ENCODE measurements at regions not wholly inside any gene's neighbourhood (a gene's known extent, or its start where the extent isn't known, plus 50 kb on each side); places are given as distances from the start of the nearest gene placed in this dataset.
A peak's percentile ranks its signal among the peaks of the same experiment; 100 is the strongest.
"Not testable (repeated sequence)": the region's sequence is repeated elsewhere in the genome, so short reads cannot be mapped to it uniquely, and the experiment has no call there.

DNA sequence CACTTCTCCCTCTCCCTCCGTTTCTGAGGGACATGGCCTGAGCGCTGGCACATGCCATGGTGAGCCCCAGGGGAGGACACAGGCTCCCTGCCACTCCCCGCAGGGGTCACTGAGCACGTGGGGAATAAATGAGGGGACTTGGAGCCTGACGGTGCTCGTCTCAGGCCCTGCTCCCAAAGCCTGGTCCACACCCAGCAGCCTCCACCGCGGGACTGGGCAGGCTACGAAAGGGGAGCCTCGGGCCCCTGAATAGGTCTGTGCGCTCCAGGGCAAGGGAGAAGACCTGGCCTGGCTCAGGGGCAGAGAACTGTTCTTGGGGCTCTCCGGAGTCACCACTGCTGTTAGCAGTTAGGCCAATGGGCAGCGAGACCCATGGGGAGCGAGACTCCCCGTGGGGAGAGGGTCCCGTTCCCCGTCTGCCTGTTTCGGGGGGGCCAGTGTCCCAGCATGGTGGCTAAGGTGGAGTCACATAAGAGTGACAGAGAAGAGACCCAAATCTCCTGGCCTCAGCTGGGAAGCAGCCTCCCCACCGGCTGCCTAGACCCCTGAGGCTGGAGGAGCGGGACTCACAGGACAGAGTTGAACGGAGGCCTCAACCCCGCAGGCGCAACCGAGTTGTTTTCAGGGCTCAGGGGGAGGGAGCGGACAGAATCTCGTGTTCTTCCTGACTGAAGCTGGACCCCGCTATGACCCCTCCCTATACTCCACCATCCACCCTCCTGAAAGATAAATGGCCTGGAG is 329.8 kb upstream of the SFSWAP start:
- DNase-seq = no peak

DNA sequence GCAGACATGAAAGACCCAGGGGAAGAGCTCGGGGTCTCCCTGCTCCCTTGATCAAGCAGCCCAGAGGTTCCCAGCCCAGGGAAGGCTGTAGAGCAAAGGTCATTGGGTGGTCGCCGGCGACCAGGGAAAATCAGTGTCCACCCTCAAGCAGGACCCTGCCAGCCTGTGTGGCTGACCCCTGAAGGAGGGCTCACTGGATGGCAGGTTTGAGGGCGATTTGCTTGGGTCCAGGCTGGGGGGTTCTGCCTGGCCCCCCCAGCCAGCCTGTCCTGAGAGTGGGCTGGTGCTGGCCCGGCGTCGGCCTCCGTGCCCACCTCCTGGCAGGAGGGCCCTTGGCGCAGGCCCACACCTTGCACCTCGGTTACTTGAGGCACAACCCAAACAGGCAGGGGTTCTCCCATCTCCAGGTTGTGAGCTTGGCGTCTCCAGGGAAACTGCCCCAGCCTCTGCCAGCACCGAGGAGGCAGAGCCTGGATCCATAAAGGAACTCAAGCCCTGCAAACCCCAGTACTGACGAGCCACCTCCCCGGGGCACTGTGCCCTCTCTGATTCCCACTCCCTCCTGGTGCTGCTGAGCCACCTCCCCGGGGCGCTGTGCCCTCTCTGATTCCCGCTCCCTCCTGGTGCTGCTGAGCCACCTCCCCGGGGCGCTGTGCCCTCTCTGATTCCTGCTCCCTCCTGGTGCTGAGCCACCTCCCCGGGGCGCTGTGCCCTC is 329.0 kb upstream of the SFSWAP start:
- DNase-seq = no peak

GRCh38 chr12:131383291-131383690 is 327.6 kb upstream of the SFSWAP start:
- no peak for DNase-seq

DNA sequence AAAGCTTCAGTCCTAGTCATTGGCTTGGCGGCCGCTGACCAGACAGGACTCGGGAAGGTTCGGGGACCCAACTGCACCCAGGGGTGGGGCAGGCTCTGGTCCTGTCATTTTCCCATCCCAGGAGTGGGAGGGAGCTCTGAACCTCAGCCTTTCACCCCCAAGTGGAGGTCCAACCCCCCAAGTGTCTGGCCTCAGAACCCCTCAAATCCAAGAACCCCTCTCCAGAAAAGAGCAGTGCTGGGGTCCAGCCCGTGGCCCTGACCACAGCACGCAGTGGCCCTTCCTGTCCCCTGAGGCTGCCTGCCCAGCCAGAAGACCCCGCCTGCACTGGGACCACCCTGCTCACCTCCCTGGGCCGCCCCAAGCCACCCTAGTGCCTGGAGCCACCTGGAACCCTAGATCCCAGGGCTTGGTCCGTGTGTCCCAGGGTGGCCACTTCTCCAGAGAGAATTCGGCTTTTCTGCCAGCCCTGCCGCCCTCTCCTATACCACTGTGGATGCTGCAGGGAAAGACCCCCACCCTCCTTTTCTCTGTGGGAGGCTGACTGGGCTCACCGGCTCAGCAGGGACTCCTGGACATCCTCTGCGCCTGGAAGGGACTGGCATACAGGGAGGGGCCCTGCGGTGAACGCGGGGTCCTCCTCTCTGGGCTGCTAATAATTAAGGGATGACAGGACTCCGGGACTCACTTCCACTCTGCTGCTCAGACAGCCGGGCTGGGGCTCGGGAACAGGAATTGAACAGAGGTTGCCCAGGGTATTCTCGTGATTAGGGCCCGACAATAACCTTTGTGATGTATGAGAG is 326.9 kb upstream of the SFSWAP start:
- DNase-seq = no peak

DNA sequence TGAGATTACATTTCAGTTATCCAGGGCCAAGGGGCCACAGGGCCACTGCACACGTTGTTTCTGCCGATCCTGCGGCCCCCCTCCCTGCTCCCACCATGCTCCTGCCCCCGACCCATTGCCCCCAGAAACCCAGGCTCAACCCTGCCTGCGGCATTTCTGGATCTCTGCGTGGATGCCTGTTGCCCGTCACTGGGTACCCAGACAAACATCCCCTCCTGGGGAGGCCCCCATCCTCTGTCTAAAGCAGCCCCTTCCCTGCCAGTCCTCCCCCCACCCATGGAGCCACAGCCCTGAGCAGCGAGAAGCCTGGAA is 326.4 kb upstream of the SFSWAP start:
- no peak for DNase-seq

DNA sequence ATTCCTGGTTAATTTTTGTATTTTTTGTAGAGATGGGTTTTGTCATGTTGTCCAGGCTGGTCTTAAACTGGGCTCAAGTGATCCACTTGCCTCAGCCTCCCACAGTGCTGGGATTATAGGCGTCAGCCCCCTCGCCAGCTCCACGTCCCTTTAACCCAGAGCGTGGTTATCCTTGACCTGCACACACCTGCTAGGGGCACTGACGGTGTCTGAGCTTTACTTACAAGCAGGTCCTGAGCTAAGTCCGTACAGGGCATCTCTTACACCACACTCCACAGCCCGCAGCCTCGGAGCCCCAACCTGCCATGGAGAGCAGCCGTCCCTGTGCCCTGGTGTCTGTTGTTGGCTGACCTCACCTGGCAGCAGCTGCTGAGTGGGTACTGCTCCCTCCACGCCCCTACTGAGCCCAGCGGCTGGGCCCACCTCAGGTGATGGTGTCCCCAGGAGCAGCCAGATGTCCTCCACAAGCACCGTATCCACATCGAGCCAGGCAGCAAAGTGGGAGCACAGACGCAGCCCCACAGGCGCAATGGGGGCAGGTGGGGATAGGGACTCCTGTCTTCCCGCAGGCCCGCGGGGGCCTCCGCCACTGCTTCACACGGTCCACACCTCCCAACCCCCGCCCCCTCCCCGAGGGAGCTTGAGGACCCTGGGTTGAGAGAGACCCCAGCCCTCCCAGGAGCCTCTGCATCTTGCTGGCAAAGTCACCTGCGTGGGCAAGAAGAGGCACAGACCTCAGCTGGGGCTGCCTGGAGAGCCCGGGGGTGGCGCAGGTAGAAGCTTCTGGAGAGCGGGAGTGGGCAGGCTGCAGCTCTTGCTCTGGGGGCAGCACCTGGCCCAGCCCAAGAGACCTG is 325.4 kb upstream of the SFSWAP start:
- DNase-seq = no peak

- no peak for DNase-seq
Observed at GRCh38 chr12:131386167-131386521, 324.7 kb upstream of the SFSWAP start.

- no peak for DNase-seq
Observed at GRCh38 chr12:131386781-131387180, 324.1 kb upstream of the SFSWAP start.

DNA sequence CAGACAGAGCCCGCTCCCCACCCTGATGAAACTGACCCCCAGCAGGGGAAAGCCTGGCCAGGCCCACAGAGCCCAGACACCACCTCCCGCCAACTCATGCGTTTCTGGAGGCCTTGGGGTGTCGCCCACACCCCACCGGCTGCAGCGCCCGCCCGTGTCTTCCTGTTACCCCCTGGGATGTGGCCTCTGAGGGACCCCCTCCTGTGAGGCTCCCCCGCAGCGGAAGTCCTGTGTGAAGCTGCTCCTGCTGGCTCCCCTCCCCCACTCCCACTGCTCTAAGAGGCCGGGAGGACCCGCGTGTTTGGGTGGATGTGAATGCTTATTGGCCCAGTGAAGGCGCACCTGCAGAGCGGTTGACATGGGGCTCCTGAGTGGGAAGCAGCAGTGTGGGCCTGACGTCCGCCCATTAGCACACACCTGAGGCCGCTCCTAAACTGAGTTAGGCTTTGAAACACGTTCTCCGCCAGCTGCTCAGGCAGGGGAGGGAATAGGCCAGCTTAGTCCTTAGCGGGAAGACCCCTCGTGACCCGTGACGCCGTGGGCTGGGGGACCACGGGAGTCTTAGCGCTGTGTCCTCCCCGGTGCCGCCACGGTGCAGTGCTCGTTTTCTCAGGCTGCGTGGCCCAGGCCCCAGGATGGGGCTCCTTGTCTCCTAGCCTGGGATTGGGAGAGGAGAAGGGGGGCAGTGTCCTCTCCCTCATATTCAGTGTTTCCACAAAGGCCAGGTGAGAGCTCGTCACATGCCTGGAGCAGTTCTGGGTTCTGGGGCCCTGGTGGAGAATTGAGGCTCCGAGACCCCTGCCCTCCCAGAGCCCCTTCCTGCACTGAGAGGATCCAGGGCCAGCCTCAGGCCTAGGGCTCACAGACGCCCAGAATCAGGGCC is 323.4 kb upstream of the SFSWAP start:
- DNase-seq = no peak

- DNase-seq = peak in 1 of 2 experiments; percentile 29
Observed at GRCh38 chr12:131388164-131389053, 322.5 kb upstream of the SFSWAP start.

DNA sequence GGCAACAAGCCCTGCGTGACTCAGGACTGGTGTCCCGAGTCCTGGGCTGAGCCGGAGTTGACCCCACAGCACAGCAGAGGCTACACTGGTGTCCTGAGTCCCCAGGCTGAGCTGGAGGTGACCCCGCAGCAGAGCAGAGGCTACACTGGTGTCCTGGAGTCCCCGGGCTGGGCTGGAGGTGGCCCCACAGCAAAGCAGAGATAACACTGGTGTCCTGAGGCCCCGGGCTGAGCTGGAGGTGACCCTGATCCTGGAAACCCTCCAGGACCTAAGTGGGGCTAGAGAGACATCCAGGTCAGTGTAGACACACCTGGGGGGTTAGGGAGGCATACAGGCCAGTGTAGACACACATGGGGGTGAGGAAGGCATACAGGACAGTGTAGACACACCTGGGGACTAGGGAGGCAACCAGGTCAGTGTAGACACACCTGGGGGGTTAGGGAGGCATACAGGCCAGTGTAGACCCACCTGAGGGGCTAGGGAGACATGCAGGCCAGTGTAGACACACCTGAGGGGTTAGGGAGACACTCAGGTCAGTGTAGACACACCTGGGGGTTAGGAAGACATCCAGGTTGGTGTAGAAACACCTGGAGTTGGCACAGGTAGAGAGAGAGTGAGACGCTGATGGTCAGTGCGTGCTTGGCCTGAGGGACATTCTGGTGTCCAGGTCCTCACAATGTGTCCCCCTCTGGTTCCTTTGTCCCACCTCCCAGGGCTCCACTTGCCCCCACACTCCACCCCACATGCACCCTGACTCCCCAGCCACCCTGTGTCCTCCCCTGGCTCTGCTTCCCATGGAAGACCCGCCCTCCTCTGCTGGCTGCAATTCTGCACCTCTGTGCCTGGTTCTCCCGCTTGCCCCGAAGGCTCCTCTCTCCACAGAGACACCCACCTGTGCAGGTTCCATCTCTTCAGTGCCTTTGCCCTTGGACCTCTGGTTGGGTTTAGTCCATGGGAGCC is 321.6 kb upstream of the SFSWAP start:
- no peak for DNase-seq

DNA sequence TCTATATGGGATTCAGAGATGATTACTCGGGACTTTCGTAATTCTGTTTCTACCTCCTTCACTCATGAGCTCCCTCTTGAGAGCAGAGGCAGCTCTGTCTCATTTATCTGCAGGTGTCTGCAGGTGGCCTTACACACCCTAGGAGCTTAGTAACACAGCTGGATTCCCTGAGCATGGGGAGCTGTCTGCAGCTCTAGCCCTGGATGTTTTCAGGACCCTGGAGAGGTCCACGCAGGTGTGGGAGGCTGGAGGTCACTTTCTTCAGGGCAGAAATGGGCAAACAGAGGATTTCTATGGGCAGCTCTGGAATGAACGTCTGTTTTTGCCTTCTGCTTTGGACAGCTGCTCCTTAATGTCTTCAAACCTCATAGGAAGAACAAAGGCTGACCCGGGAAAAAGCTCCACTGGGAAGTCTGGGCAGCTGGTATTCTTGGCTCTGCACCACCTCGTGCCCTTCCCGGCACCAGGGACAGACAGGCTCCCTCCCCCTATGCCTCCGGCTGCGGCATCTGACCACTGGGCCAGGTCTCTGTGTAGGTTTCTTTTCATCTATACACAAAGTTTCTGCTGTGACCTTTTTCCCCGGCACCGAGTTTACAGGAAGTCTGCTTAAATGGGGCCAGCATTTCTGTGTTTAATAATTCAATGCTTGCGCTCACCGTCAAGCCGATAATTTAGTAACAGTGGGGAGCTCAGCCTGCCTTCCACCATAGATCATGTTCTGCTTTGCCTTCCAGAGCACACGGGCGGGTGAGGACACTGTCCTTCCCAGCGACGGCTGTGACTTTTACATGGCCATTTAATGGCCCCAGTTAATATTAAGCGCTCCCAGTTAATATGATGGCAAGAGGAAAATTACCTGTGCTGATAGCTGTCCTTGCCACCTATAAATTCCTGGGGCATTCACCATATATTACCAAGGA is 320.2 kb upstream of the SFSWAP start:
- DNase-seq = no peak

DNA sequence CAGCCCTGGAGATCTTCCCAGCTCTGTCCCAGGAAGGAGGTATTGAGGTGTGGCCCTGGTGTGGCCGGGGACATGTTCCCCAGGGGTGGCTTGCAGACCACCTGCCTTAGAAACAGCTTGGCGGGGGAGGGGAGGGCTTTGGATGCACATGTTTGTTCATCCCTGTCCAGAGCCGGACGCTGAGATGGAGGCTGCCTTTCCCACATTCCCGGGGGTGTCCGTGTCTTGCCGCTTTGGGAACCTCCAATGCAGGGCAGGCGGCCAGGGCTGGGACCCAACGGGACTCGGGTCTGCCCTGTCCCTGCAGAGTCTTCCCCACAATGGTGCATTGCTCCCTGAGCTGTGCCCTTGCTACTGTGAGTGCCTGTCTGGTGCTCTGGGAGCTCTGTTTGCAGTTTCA is 319.5 kb upstream of the SFSWAP start:
- no peak for DNase-seq

DNA sequence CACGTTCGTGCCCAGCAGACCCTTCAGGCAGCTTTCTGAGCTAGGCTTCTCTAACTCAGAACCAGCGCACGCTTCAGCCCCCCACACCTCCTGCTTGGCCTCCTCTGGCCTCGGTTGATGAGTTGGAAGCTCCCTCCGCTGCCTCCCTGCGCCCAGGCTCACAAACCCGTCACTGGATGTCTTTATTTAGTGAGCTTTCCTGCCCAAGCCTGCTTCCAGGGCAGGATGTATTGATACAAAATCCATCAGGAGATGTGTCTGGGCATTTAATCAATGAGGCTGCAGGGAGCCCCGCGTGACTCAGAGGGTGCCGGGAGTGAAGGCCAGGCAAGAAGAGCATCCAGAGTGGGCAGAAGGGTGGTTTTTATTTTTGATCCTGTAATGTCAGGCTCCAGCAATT is 316.1 kb upstream of the SFSWAP start:
- not testable (repeated sequence) for DNase-seq

- DNase-seq = not testable (repeated sequence)
Observed at GRCh38 chr12:131395209-131395684, 315.6 kb upstream of the SFSWAP start.

DNA sequence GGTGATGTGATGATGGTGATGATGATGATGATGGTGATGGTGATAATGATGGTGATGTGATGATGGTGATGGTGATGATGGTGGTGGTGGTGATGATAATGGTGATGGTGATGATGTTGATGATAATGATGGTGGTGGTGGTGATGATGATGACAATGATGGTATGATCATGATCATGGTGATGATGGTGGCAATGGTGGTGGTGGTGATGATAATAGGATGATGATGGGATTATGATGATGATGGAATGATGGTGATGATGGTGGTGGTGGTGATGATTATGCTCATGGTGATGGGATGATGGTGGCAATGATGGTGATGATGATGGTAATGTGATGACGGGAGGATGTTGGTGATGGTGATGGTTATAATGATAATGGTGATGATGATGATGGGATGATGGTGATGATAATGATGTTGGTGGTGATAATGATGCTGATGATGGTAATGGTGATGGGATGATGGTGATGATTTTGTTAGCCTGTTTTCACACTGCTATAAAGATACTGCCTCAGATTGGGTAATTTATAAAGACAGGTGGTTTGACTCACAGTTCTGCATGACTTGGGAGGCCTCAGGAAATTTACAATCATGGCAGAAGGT is 314.8 kb upstream of the SFSWAP start:
- DNase-seq = no peak

DNA sequence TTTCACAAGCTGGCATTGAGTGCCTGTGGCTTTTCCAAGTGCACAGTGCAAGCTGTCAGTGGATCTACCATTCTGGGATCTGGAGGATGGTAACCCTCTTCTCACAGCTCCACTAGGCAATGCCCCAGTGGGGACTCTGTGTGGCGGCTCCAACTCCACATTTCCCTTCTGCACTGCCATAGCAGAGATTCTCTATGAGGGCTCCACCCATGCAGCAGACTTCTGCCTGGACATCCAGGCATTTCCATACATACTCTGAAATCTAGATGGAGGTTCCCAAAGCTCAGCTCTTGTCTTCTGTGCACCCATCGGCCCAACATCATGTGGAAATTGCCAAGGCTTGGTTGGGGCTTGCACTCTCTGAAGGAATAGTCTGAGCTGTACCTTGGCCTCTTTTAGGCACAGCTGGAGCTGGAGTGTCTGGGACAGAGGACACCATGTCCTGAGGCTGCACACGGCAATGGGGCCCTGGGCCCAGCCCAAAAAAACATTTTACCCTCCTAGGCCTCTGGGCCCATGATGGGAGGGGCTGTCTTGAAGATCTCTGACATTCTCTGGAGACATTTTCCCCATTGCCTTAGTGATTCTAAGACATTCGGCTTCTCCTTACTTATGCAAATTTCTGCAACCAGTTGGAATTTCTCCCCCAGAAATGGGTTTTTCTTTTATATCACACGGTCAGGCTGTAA is 313.3 kb upstream of the SFSWAP start:
- DNase-seq = no peak
